Endothelial cell of umbilical vein (primary cell): ENCODE measurements at regions not wholly inside any gene's neighbourhood (a gene's known extent, or its start where the extent isn't known, plus 50 kb on each side); places are given as distances from the start of the nearest gene placed in this dataset.

Experiments
- CTCF ChIP-seq, 2 donors: IDR thresholded peaks; 1 replicate in 1 of 2; 2 replicates in 1 of 2; pipeline ENCODE4 v1.5.1; 2011; ENCODE audit warnings: low read length in 2 of 2, mild to moderate bottlenecking in 2 of 2, moderate library complexity in 2 of 2, control low read depth in 1 of 2, inconsistent platforms in 1 of 2, low read depth in 1 of 2; ENCODE audit not compliant: insufficient read depth in 1 of 2; ENCODE audit errors: extremely low read depth in 1 of 2
- EZH2 ChIP-seq: IDR thresholded peaks from 2 replicates; pipeline ENCODE4 v1.6.1; 2012; ENCODE audit warnings: borderline replicate concordance, low read depth, mild to moderate bottlenecking, moderate library complexity, low read length, inconsistent platforms; ENCODE audit not compliant: severe bottlenecking
- GATA2 ChIP-seq: IDR thresholded peaks from 2 replicates; pipeline ENCODE4 v1.7.0; 2011; ENCODE audit warnings: low read depth, mild to moderate bottlenecking, moderate library complexity, mixed read lengths, low read length; ENCODE audit not compliant: insufficient read length, insufficient read depth
- JUN ChIP-seq: IDR thresholded peaks from 2 replicates; pipeline ENCODE4 v1.6.1; 2011; ENCODE audit warnings: borderline replicate concordance, low read depth; ENCODE audit not compliant: insufficient read length, insufficient read depth
- MAX ChIP-seq: IDR thresholded peaks from 2 replicates; pipeline ENCODE4 v1.6.1; 2011; ENCODE audit not compliant: insufficient read depth, insufficient read length
- MYC ChIP-seq: IDR thresholded peaks from one replicate; pipeline ENCODE4 v1.6.1; 2011; ENCODE audit warnings: mild to moderate bottlenecking, low read depth, low read length
- POLR2A ChIP-seq: IDR thresholded peaks from 2 replicates; pipeline ENCODE4 v1.6.1; 2012; ENCODE audit warnings: low read depth, mild to moderate bottlenecking, control low read depth, low read length
- POLR2AphosphoS5 ChIP-seq: IDR thresholded peaks from 2 replicates; pipeline ENCODE4 v1.6.1; 2012; ENCODE audit warnings: low read depth, mild to moderate bottlenecking, control low read depth, low read length, moderate library complexity; ENCODE audit not compliant: insufficient read depth

GRCh38 chr18:1452821-1453220, 548.1 kb downstream of the ADCYAP1 start:
- no peak for TF ChIP-seq POLR2A
- no peak for TF ChIP-seq CTCF (IDR thresholded peaks at IDR 0.05; ENCODE audit: extremely low read depth in 1 of 2, insufficient read depth in 1 of 2, low read depth in 1 of 2, low read length in 2 of 2)
- no peak for TF ChIP-seq POLR2AphosphoS5
- no peak for TF ChIP-seq EZH2
- no peak for TF ChIP-seq MAX
- no peak for TF ChIP-seq JUN
- no peak for TF ChIP-seq GATA2
- TF ChIP-seq MYC: no peak
